ENCODE measurements at regions not wholly inside any gene's neighbourhood (a gene's known extent, or its start where the extent isn't known, plus 50 kb on each side); places are given as distances from the start of the nearest gene placed in this dataset.

DNA sequence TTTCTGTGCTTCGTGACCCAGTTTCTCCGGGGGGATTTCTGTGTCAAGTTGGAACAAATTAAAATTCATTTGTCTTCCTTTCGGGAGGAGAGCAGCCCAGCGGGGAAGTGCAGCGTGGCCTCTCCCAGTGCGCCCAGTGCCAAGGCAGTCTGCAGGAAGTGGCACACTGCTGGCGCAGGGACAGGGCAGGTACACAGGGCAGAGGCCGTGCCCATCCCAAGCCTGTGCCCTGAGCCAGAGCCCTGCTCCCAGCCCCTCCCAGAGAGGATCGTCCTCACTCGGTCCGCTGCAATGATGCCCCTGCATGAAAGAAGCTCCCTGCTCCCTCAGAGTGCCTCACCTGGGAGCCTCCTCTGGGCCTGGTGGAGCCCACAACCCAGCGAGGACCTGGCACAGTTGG is 82.4 kb upstream of the PPP1R26 start:
- Histone ChIP-seq H3K27me3 (ENCODE audit: insufficient read depth, poor library complexity, severe bottlenecking) (no peaks in the 10 kb centered on the region), H3K27ac (replicated peaks) (no peak overlapping the region)
- TF ChIP-seq POLR2AphosphoS5 (IDR thresholded peaks at IDR 0.05; ENCODE audit: low read depth) = no peak
- TF ChIP-seq, protein P1, sequence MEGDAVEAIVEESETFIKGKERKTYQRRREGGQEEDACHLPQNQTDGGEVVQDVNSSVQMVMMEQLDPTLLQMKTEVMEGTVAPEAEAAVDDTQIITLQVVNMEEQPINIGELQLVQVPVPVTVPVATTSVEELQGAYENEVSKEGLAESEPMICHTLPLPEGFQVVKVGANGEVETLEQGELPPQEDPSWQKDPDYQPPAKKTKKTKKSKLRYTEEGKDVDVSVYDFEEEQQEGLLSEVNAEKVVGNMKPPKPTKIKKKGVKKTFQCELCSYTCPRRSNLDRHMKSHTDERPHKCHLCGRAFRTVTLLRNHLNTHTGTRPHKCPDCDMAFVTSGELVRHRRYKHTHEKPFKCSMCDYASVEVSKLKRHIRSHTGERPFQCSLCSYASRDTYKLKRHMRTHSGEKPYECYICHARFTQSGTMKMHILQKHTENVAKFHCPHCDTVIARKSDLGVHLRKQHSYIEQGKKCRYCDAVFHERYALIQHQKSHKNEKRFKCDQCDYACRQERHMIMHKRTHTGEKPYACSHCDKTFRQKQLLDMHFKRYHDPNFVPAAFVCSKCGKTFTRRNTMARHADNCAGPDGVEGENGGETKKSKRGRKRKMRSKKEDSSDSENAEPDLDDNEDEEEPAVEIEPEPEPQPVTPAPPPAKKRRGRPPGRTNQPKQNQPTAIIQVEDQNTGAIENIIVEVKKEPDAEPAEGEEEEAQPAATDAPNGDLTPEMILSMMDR (IDR thresholded peaks at IDR 0.05; ENCODE audit: insufficient read depth, low read length) = no peak
- no peak for TF ChIP-seq SPI1 (IDR thresholded peaks at IDR 0.05; ENCODE audit: borderline replicate concordance, low read depth)
- TF ChIP-seq, protein P2, sequence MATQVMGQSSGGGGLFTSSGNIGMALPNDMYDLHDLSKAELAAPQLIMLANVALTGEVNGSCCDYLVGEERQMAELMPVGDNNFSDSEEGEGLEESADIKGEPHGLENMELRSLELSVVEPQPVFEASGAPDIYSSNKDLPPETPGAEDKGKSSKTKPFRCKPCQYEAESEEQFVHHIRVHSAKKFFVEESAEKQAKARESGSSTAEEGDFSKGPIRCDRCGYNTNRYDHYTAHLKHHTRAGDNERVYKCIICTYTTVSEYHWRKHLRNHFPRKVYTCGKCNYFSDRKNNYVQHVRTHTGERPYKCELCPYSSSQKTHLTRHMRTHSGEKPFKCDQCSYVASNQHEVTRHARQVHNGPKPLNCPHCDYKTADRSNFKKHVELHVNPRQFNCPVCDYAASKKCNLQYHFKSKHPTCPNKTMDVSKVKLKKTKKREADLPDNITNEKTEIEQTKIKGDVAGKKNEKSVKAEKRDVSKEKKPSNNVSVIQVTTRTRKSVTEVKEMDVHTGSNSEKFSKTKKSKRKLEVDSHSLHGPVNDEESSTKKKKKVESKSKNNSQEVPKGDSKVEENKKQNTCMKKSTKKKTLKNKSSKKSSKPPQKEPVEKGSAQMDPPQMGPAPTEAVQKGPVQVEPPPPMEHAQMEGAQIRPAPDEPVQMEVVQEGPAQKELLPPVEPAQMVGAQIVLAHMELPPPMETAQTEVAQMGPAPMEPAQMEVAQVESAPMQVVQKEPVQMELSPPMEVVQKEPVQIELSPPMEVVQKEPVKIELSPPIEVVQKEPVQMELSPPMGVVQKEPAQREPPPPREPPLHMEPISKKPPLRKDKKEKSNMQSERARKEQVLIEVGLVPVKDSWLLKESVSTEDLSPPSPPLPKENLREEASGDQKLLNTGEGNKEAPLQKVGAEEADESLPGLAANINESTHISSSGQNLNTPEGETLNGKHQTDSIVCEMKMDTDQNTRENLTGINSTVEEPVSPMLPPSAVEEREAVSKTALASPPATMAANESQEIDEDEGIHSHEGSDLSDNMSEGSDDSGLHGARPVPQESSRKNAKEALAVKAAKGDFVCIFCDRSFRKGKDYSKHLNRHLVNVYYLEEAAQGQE (IDR thresholded peaks at IDR 0.05; ENCODE audit: insufficient replicate concordance, low read depth) = no peak
- no peak for TF ChIP-seq GABPA (IDR thresholded peaks at IDR 0.05; ENCODE audit: low read depth)

DNA sequence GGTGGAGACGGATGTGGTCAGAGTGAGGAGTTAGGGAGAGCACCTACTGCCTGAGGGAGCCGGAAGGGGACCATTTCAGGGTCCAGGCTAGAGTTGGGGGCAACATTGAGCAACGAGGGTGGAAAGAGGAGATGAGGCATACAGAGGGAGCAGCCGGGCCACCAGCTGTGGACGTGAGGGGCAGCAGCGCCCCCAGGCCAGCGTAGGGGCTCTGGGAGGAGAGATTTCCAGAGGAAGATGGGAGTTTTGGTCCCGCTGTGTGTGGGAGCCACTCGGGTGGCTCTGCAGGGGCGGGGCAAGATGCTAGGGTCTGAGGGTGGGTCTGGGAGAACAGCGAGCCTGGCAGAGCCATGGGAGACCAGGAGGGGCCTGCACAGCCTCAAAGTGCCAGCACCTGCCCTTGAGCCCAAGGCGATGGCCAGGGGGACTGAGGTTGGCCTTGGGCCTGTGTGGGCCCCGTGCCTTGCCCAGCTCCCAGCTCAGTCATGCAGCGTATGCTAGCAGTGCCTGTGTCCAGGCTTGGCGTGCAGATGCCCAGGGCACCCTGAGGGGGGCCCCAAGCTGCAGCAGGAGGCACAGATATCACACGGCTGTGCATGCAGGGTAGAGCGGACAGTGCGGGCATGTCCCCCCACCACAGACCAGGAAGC is 80.5 kb upstream of the PPP1R26 start:
- Histone ChIP-seq H3K27ac (replicated peaks) (no peak overlapping the region), H3K4me3 (replicated peaks; ENCODE audit: insufficient read depth, low read length) (no peak overlapping the region), H3K27me3 (ENCODE audit: insufficient read depth, poor library complexity, severe bottlenecking) (no peaks in the 10 kb centered on the region)
- DNase-seq (ENCODE audit: low read depth in 1 of 2, low spot score in 1 of 2) = no peak
- TF ChIP-seq GABPA (IDR thresholded peaks at IDR 0.05; ENCODE audit: low read depth) = no peak
- TF ChIP-seq, protein P1 (IDR thresholded peaks at IDR 0.05; ENCODE audit: insufficient read depth, low read length) = no peak
- TF ChIP-seq, protein P2 (IDR thresholded peaks at IDR 0.05; ENCODE audit: insufficient replicate concordance, low read depth) = no peak
- no peak for TF ChIP-seq POLR2AphosphoS5 (IDR thresholded peaks at IDR 0.05; ENCODE audit: low read depth)
- TF ChIP-seq SPI1 (IDR thresholded peaks at IDR 0.05; ENCODE audit: borderline replicate concordance, low read depth) = no peak

More for the DNA sequence above, 82.4 kb upstream of the PPP1R26 start:
- H3K4me3 ChIP-seq (replicated peaks; ENCODE audit: insufficient read depth, low read length) = no peak overlapping the region
- no peak for DNase-seq (ENCODE audit: low read depth in 1 of 2, low spot score in 1 of 2)

DNA sequence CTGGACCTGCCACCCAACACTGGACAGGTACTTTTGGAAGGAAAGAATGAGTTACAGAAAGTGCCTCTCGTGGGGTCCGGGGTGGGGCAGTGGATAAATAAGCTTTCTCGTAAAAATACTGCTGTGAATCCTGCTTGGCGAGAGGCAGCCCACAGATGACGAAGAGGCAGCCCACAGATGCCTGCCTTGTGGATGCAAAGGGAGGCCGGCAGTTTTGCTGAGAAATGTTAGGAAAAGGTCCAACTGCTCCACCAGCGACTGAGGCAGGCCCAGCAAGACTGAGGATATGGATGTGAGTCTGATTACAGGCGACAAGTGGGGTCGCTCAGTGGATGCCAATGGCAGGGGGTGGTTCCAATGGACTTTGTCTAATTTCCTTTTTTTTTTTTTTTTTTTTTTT is 79.1 kb upstream of the PPP1R26 start:
- no peaks in the 10 kb centered on the region for H3K27me3 ChIP-seq (ENCODE audit: insufficient read depth, poor library complexity, severe bottlenecking)
- TF ChIP-seq, protein P1 (IDR thresholded peaks at IDR 0.05; ENCODE audit: insufficient read depth, low read length) = no peak
- TF ChIP-seq, protein P2 (IDR thresholded peaks at IDR 0.05; ENCODE audit: insufficient replicate concordance, low read depth) = no peak
- TF ChIP-seq SPI1 (IDR thresholded peaks at IDR 0.05; ENCODE audit: borderline replicate concordance, low read depth) (no peak), POLR2AphosphoS5 (IDR thresholded peaks at IDR 0.05; ENCODE audit: low read depth) (no peak), GABPA (IDR thresholded peaks at IDR 0.05; ENCODE audit: low read depth) (no peak)

More for the DNA sequence above, 79.1 kb upstream of the PPP1R26 start:
- DNase-seq (ENCODE audit: low read depth in 1 of 2, low spot score in 1 of 2) = no peak
- no peak overlapping the region for H3K27ac ChIP-seq (replicated peaks)
- H3K4me3 ChIP-seq (replicated peaks; ENCODE audit: insufficient read depth, low read length) = no peak overlapping the region
